Right cardiac atrium (tissue), 5 donors: ENCODE measurements at regions not wholly inside any gene's neighbourhood (a gene's known extent, or its start where the extent isn't known, plus 50 kb on each side); places are given as distances from the start of the nearest gene placed in this dataset.
"Not testable (repeated sequence)": the region's sequence is repeated elsewhere in the genome, so short reads cannot be mapped to it uniquely, and the experiment has no call there.

Experiments
- ATAC-seq, 2 donors: fragments of 200-7000 bp; cut with Tn5 transposase; one replicate each; pipeline versions ENCODE4 v1.8.0 to v1.9.1; 2020; ENCODE audit warnings: moderate library complexity in 2 of 2, mild to moderate bottlenecking in 1 of 2
- DNase-seq, 3 donors: peaks; one replicate each; pipeline ENCODE4 v3.0.0-alpha.2; 2020
- H3K27ac ChIP-seq: one replicate; pipeline ENCODE4 v1.5.1; 2013; ENCODE audit warnings: mild to moderate bottlenecking, low read length, control low read depth, moderate library complexity
- H3K27me3 ChIP-seq: one replicate; pipeline ENCODE4 v1.6.1; 2013; ENCODE audit not compliant: control insufficient read depth, insufficient read depth
- H3K4me1 ChIP-seq: one replicate; pipeline ENCODE4 v1.6.1; 2013; ENCODE audit warnings: low read length; ENCODE audit not compliant: control insufficient read depth, insufficient read depth
- H3K4me3 ChIP-seq: one replicate; pipeline ENCODE4 v1.5.1; 2013; ENCODE audit warnings: low read length, control low read depth
- H3K9me3 ChIP-seq: one replicate; pipeline ENCODE4 v1.6.1; 2013; ENCODE audit warnings: low read length; ENCODE audit not compliant: control insufficient read depth
- WGBS: extraction: QIAGEN DNeasy Blood & Tissue Kit; methylation state at CpG from one replicate; pipeline ENCODE4 v1.1.7; 2013; 5-methylcytosine and 5-hydroxymethylcytosine counted together
- intact Hi-C, 4 donors: fragments of 100-400 bp; cut with DNase I; formaldehyde crosslinking; loops; one replicate each; pipeline versions ENCODE4 v1.11.0 to v1.14.0; 2022 to 2023
- donor health status: healthy with polysubstance abuse.
- donor health status: DM: no; HTN: yes; CAD: no.
- donor health status: DM: no; HTN: no; CAD: no.
- donor health status: DM: no; HTN: yes; CAD: no; lungs with severe emphysema.
- donor health status: DM: yes; HTN: yes; CAD: no.

GRCh38 chr12:112616469-112617152, 174.9 kb upstream of the RPH3A start:
- Histone ChIP-seq H3K27me3 (no peaks in the 10 kb centered on the region), H3K27ac (no peak overlapping the region), H3K4me1 (no peaks in the 10 kb centered on the region), H3K9me3 (no peaks in the 10 kb centered on the region), H3K4me3 (no peak overlapping the region)
- intact Hi-C loops: no loop called here
- WGBS: 4% methylated on average over 2 of the region's 2 CpGs
- DNase-seq (no peak), ATAC-seq (no peak)

GRCh38 chr12:112617153-112617505, 174.4 kb upstream of the RPH3A start:
- Histone ChIP-seq H3K27me3 (no peaks in the 10 kb centered on the region), H3K4me1 (no peaks in the 10 kb centered on the region), H3K4me3 (no peak overlapping the region), H3K9me3 (no peaks in the 10 kb centered on the region), H3K27ac (no peak overlapping the region)
- ATAC-seq (no peak), DNase-seq (no peak)
- 8% methylated on average over 3 of the region's 3 CpGs for WGBS
- intact Hi-C loops: no loop called here

- DNase-seq: no peak
- Histone ChIP-seq H3K27ac (no peak overlapping the region), H3K9me3 (no peaks in the 10 kb centered on the region), H3K27me3 (no peaks in the 10 kb centered on the region), H3K4me3 (no peak overlapping the region), H3K4me1 (no peaks in the 10 kb centered on the region)
- intact Hi-C loops: no loop called here
- ATAC-seq: no peak
- 28% methylated on average over 7 of the region's 7 CpGs for WGBS
Measured at GRCh38 chr12:112627851-112628250, 163.7 kb upstream of the RPH3A start.

GRCh38 chr12:112631974-112632373, 159.6 kb upstream of the RPH3A start:
- intact Hi-C loops, H3K27me3 ChIP-seq: not testable (repeated sequence)
- WGBS: 71% methylated on average over 2 of the region's 2 CpGs

GRCh38 chr12:112635036-112635435, 156.5 kb upstream of the RPH3A start:
- H3K4me1 ChIP-seq: no peaks in the 10 kb centered on the region
- DNase-seq (no peak), ATAC-seq (no peak)
- intact Hi-C loops: no loop called here
- no peaks in the 10 kb centered on the region for H3K27me3 ChIP-seq
- H3K9me3 ChIP-seq: no peaks in the 10 kb centered on the region
- 95% methylated on average over 1 of the region's 1 CpG for WGBS
- no peak overlapping the region for H3K4me3 ChIP-seq
- H3K27ac ChIP-seq: no peak overlapping the region

More at GRCh38 chr12:112631974-112632373, 159.6 kb upstream of the RPH3A start:
- not testable (repeated sequence) for H3K4me3 ChIP-seq, H3K27ac ChIP-seq, DNase-seq, H3K9me3 ChIP-seq, ATAC-seq, H3K4me1 ChIP-seq

- Histone ChIP-seq H3K4me3 (no peak overlapping the region), H3K27ac (no peak overlapping the region), H3K4me1 (no peaks in the 10 kb centered on the region), H3K9me3 (no peaks in the 10 kb centered on the region), H3K27me3 (no peaks in the 10 kb centered on the region)
- no peak for ATAC-seq
- intact Hi-C loops: no loop called here
- 75% methylated on average over 2 of the region's 2 CpGs for WGBS
- no peak for DNase-seq
Measured at GRCh38 chr12:112638420-112638819, 153.1 kb upstream of the RPH3A start.

GRCh38 chr12:112645586-112645985, 146.0 kb upstream of the RPH3A start:
- H3K4me1 ChIP-seq: no peaks in the 10 kb centered on the region
- intact Hi-C loops: no loop called here
- DNase-seq (no peak), ATAC-seq (no peak)
- H3K27me3 ChIP-seq: no peaks in the 10 kb centered on the region
- H3K4me3 ChIP-seq: no peak overlapping the region
- H3K27ac ChIP-seq: no peak overlapping the region
- no peaks in the 10 kb centered on the region for H3K9me3 ChIP-seq
- WGBS: 55% methylated on average over 7 of the region's 7 CpGs

- Histone ChIP-seq H3K27ac (no peak overlapping the region), H3K27me3 (peaks cover 3% of the 10 kb centered on the region), H3K4me1 (no peaks in the 10 kb centered on the region), H3K4me3 (no peak overlapping the region), H3K9me3 (no peaks in the 10 kb centered on the region)
- intact Hi-C loops: no loop called here
- 75% methylated on average over 3 of the region's 3 CpGs for WGBS
- ATAC-seq (no peak), DNase-seq (no peak)
Measured at GRCh38 chr12:112656141-112656540, 135.4 kb upstream of the RPH3A start.

- no peak overlapping the region for H3K27ac ChIP-seq
- DNase-seq (no peak), ATAC-seq (no peak)
- peaks cover 5% of the 10 kb centered on the region for H3K27me3 ChIP-seq
- H3K9me3 ChIP-seq: no peaks in the 10 kb centered on the region
- no peak overlapping the region for H3K4me3 ChIP-seq
- no peaks in the 10 kb centered on the region for H3K4me1 ChIP-seq
- WGBS: 35% methylated on average over 8 of the region's 8 CpGs
- intact Hi-C loops: no loop called here
Measured at GRCh38 chr12:112664569-112664968, 127.0 kb upstream of the RPH3A start.

- no peak overlapping the region for H3K4me3 ChIP-seq
- no peaks in the 10 kb centered on the region for H3K9me3 ChIP-seq
- intact Hi-C loops: no loop called here
- WGBS: 57% methylated on average over 2 of the region's 2 CpGs
- no peaks in the 10 kb centered on the region for H3K4me1 ChIP-seq
- H3K27me3 ChIP-seq: peaks cover 2% of the 10 kb centered on the region
- no peak overlapping the region for H3K27ac ChIP-seq
- ATAC-seq: no peak
- DNase-seq: no peak
Measured at GRCh38 chr12:112665958-112666357, 125.6 kb upstream of the RPH3A start.

GRCh38 chr12:112671564-112671963, 120.0 kb upstream of the RPH3A start:
- ATAC-seq (no peak), DNase-seq (no peak)
- Histone ChIP-seq H3K27me3 (no peaks in the 10 kb centered on the region), H3K4me1 (no peaks in the 10 kb centered on the region), H3K4me3 (no peak overlapping the region), H3K27ac (no peak overlapping the region), H3K9me3 (no peaks in the 10 kb centered on the region)
- intact Hi-C loops: no loop called here
- WGBS: 88% methylated on average over 1 of the region's 1 CpG

GRCh38 chr12:112674539-112674938, 117.0 kb upstream of the RPH3A start:
- intact Hi-C loops: no loop called here
- no peaks in the 10 kb centered on the region for H3K27me3 ChIP-seq
- H3K27ac ChIP-seq: no peak overlapping the region
- no peaks in the 10 kb centered on the region for H3K9me3 ChIP-seq
- H3K4me1 ChIP-seq: no peaks in the 10 kb centered on the region
- WGBS: 17% methylated on average over 2 of the region's 2 CpGs
- DNase-seq: no peak
- ATAC-seq: no peak
- H3K4me3 ChIP-seq: no peak overlapping the region
